Smooth muscle cell of the brain vasculature (primary cell): ENCODE measurements at regions not wholly inside any gene's neighbourhood (a gene's known extent, or its start where the extent isn't known, plus 50 kb on each side); places are given as distances from the start of the nearest gene placed in this dataset.
"Not testable (repeated sequence)": the region's sequence is repeated elsewhere in the genome, so short reads cannot be mapped to it uniquely, and the experiment has no call there.

Source experiments
- DNase-seq: peaks from one replicate; pipeline ENCODE4 v3.0.0-alpha.2; 2012; ENCODE audit warnings: low read depth, low spot score

DNA sequence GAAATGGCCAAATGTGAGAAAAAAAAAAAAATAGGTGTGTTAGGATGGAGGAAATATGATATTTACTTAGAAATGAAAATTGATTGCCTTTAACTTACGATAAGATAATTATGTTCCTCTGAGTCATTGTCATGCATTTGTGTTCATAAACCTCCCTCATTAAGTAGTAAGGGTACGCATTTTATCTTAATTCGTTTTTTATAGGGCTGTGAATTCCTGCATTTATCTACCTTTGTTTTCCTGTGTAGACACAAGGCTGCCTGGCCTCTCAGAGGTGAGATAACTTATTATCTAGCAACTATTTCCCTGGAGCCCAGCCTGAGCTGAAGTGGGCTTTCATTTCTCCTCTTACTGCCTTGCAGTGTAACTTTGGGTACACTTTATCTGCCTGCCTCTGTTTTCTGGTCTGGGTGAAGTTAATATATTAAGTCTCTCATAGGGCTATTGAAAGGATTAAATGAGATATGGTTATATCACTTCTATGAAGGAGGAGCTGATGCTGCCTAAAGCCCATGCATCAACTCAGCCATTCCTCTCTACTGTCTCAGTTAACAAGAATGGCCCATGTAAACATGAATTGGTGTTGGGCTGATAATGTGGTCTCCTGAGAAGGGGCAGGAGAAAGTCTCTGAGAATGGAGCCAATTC, 103.8 kb upstream of the KLF4 start:
- DNase-seq = no peak

DNA sequence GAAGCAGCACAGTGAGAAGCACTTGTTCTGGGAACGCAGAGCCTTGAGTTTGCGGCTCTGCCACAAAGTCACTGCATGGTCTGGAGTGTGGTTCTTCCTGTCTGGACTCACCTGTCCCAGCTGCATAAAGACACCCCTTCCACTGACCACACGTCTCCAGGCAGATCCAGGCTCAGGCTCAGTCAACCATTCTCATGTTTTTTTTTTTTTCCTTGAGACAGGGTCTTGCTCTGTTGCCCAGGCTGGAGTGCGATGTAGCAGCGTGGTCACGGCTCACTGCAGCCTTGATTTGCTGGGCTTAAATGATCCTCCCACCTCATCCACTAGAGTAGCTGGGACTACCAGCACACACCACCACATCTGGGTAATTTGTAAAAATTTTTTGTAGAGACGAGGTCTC, 102.9 kb upstream of the KLF4 start:
- no peak for DNase-seq

DNA sequence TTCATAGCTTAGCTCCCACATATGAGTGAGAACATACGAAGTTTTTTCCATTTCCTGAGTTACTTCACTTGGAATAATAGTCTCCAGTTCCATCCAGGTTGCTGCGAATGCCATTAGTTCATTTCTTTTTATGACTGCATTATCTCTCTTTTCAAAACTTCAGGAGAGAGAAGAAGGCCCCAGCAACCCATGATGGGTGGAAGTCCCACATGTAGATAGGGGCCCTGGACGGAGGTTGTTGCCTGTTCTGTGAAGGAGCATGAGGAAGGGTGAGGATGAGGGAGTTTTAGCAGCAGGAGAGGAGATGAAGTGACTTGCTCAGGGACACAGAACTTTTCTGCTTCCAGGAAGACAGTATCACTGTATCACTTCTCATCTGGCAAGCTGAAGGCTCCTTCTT, 102.2 kb upstream of the KLF4 start:
- no peak for DNase-seq

DNA sequence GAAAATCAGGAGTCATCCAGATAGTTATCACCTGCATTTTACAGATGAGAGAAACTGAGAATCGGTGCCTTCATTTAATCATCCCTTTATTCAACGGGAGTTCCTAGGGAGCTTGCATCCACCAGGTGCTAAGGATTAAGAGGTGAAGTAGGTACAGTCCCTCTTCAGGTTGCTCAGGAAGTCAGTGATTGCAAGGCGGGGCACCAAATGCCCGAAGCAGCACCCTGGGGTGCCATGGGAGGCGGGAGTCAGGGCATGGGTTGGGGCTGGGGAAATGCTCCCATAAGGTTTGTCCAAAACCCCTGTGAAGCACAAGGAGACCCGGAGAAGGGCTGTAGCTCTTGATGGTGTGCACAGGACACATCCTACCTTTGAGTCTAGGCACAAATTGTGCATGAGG, 98.8 kb upstream of the KLF4 start:
- no peak for DNase-seq

DNA sequence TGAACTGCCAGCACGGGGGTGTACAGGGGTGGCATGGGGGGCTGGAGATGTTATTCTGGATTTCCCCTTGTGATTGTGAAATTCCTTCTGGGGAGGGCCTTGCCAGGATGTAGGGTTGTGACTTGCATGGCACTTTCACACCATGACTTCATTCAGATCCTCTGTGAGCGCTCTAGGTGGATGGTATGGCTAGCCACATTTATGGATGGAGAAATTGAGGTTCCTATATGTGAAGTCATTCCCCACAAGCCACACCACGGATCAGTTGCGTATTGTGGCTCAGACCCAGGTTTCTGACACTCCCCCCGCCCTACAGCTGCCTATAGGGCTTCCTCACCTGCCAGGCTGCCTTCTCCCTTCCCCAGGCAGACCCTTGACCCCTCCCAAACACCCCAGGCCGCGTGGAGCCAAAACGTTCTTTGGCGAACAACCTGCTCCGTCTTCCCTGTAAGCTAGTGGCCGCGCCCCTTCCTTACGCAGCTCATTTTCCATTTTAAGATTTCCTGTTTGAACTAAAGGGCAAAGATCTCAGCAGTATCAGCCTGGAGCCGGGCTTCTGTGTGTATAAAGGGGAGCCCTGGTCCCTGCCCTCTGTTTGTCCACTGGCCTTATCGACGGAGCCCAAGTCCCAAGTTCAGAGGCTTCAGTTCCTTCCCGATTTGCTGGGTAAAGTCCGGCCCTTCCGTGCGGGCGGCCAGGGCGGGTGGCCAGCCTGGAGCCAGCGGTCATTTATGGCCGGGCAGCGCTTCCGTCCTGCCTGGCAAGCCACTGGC, 97.8 kb upstream of the KLF4 start:
- no peak for DNase-seq

DNA sequence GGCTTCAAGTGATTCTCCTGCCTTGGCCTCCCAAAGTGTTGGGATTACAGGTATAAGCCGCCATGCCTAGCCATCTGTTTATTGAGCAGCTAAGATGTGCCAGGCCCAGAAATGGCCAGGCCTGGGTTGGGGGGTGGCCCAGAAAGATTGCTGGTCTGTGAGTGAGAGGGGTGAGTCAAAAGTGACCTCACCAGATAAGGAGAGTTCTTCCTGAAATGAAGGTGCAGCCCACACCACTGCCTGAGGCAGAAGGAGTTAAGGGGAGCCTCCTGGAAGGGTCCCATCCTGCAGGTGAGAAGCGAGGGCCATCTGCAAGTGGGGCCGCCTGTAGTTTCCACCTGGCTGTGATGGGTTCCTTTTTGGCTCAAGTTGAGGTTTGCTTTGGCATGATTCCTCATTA, 96.9 kb upstream of the KLF4 start:
- no peak for DNase-seq

DNA sequence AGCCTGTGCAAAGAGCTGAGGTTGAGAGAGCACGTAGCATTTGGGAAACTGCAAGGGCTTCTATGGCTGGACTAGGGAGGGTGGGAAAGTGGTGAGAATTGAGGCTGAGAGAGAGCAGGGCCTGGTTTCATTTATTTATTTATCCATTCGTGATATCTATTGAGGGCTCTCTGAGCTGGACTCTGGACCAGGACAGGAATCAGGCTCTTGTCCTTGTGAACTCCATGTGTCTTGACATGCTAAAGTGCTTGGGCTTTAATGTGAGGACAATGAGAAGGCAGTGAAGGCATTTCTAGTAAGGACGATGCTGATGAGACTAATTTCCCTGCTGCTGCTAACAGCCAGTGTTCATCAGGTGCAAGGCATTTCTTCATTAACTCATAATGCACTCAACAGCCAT, 95.9 kb upstream of the KLF4 start:
- no peak for DNase-seq

DNA sequence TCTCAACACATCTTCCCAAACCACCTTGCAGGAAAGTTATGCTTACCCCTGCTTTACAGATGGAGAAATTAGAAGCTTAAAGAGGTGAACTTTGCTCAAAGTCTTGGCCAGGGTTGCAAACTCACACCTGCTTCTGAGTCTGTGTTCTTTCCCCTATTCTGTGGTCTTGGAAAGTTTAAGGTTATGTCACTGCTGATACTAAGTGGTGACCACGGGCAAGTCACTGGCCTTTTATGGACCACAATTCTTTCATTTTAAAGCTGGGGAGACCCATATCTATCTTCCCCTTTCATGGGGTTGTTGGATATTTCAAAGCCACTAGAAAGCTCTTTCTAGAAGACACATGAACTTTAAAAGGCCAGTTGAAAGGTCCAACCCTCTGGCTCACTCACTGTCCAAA, 95.4 kb upstream of the KLF4 start:
- DNase-seq = no peak

DNA sequence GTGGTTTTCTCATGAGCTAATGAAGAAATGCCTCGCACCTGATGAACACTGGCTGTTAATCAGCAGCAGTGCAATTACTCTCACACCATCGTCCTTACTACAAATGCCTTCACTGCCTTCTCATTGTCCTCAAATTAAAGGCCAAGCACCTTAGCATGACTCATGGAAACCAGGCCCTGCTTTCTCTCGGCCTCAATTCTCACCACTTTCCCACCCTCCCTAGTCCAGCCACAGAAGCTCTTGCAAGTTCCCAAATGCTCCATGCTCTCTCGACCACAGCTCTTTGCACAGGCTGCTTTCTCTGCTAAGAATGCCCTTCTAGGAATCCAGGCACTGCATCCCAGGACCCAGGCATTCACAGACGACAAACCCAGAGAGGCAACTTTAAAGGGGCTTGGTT, 94.6 kb upstream of the KLF4 start:
- DNase-seq = no peak

DNA sequence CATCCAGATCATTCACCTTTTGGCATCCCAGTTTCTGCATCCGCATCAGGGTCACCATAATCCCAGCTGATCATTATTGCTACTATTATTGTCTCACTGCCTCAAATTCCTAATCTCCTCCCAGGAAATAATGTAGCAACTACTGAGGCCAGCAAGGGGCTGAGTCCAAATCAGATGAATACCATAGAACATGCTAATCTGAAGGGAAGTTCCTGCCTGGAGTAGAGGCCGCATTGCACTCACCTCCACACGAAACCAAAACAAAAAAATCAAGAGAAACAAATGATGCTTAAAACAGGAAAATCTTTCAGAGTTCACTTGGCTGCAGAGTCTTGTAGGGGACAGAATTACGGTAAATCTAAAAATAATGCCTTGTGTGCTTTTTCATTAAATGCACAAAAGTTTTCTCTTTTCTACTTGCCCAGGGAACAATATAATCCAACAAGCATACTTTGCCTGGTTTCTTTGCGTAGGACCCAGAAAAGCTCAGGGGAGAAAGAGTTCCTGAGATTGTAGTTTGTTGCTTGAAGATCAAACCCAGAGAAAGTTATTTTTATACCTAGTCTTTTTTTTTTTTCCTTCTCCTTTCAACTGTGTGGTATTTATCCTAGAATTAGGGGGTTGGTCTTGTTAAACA, 87.7 kb upstream of the KLF4 start:
- no peak for DNase-seq

DNA sequence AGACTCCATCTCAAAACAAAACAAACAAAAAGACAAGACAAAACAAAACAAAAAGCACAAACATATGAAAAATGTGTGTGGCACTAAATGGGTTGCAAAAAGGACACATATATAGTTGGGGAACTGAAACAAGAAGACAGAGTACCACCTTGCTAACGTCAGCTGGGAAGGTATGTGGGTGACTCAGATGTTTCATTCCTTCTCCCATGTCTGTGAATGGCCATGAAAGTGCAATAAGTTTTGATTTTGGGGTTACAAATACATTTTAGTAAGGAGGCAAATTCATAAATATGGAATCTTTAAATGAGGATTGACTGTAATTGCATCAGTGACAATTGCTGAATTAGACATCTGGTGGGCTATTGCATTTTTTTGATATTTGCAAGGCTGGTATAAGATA, 81.6 kb upstream of the KLF4 start:
- DNase-seq = no peak

DNA sequence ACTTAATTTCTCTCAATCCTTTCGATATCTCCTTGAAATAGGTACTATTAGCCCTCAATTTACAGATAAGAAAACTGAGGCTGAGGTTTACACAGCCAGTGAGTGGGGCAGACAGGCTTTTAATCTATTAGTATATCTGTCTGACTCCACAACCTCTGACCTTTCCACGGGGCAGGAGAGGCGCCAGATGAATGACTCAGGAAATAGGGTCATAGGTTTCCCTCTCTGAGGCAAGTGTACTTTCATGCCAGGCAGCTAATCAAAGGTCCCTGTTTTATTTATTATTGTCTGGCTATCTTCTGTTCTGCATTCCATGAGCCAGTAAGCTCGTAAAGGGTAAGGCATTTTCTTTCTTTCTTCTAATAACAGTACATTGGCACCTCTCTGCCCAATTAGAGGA, 79.6 kb upstream of the KLF4 start:
- DNase-seq = no peak

DNA sequence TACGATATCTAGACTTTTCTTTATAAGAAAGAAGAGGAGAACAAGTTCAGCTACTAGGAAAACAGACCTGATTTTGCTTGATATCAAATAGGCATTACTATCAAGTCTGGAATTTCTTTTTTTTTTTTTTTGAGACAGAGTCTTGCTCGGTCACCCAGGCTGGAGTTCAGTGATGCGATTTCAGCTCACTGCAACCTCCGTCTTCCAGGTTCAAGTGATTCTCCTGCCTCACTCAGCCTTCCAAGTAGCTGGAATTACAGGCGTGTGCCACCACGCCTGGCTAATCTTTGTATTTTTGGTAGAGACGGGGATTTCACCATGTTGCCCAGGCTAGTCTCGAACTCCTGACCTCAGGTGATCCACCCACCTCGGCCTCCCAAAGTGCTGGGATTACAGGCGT, 78.8 kb upstream of the KLF4 start:
- DNase-seq = not testable (repeated sequence)

DNA sequence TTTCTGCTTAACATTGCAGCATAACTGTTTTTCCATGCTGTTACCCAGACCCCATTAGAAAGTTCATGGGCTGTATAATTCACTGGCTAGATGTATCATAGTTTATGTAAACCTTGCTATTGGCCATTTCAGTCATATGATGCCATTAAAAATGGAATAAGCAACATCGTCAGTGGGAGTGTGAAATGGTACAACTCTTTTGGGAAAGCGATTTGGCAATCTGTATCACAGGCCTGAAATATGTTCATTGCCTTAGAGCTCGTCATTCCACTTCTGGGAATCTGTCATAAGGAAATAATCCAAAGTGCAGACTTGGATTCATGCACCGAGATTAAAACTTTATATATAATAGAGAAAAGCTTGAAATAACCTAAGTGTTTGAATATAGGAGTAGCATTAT, 77.9 kb upstream of the KLF4 start:
- DNase-seq = no peak

DNA sequence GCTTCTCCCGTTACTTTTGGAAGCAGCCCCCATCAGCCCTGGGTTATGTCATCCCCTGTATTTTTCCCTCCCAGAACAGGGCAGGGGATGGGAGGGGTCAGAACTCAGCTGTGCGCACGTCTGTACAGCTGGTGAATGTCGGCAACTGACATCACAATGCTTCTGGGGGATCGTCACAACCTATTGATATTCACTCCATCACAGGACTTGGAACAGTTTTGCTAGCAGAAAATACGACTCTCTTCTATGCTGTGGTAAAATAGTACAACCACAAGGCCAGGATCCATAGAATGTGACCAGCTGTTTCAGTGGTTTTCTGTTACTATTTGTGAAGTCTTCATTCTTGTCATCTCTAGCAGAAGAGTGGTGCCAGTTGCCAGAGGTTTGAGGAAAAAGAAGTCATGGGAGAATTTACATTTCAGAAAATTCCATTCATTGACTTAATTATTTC, 77.1 kb upstream of the KLF4 start:
- no peak for DNase-seq

DNA sequence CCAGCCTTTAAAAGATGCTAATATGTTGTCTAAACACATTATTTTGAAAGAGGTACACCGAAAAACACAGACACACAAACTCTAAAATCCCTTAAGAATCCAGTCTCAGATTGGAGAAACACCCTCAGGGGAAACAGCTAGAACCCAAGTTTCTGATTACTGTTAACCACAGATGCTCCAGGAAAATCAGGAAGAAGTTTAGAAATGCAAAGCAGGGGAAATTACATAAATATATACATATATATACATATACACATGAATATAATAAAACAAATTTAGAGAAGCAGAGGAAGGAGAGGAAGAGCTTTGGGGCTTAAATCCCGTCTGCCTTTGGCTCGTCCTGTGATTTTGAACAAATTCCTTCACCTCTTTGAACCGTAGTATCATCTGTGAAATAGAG, 73.2 kb upstream of the KLF4 start:
- DNase-seq = no peak

DNA sequence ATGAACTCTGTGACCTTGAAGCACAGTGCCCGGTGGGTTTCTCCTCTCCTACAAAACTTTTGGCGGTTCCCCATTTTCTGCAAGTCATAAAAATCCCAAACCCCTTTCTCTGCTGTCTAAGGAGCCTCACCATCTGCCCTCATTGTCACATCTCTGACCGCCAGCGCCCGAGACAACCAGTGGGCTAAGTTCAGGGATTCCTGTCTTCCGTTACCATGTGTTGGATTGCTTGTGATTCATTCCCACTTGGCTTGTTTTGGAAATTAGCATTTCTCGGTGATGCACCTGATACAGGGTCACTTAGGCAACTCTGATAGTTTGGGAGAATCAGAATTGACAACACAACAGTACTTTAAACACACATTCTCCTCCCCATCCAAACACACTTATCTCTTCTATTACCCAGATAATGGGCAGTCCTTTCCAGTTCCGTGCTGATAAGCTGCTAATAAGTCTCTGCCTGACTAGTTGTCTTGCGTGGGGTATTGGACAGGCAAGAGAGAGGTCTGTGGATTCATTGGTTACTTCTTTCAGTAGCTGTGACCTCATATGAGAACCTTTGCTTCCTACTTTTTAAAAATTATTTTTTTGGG, 70.0 kb upstream of the KLF4 start:
- no peak for DNase-seq

DNA sequence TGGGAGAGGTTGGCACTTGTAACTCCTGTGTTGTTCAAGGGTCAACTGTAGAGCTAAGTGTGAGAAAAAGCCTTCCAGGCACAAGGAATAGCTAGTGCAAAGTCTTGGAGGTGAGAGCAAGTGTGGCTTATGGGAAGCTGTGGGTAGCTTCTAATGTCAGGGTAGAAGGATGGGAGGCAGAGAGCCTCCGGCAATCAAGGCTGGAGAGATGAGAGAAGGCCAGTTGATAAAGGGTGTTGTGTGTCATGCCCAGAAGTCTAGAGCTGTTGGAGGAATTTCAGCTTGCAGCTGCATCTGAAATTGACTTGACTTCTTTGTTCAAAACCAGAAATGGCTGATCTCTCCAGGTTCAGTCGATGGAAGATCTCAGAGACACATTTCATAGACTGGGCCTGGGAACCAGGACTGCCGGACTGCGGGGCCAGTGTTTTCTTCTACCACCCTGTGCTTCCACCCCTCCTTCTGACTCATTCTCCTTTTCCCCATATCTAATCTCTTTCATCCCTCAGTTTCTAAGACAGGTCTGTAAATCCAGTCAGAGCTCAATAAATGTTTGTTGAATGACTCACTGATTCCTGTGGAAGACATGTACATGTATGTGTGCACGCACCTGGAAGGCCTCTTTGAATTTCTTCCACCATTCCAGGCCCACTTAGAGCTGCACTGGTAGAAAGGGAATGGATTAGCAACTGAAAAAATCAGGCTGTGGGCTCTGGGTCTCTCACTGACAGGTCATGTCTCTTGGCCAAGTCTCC, 67.8 kb upstream of the KLF4 start:
- DNase-seq = no peak

DNA sequence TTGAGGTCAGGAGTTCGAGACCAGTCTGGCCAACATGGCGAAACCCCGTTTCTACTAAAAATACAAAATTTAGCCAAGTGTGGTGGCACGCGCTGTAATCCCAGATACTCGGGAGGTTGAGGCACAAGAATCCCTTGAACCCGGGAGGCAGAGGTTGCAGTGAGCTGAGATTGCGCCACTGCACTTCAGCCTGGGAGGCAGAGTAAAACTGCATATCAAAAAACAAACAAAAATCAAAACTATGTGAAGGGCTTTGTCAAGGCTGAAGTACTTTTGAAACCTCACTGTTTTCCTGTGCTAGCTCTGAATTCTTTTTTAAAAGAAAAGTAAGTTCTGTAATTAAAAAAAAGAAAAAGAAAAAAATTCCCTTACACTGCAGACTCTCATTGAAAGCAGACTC, 65.1 kb upstream of the KLF4 start:
- no peak for DNase-seq

DNA sequence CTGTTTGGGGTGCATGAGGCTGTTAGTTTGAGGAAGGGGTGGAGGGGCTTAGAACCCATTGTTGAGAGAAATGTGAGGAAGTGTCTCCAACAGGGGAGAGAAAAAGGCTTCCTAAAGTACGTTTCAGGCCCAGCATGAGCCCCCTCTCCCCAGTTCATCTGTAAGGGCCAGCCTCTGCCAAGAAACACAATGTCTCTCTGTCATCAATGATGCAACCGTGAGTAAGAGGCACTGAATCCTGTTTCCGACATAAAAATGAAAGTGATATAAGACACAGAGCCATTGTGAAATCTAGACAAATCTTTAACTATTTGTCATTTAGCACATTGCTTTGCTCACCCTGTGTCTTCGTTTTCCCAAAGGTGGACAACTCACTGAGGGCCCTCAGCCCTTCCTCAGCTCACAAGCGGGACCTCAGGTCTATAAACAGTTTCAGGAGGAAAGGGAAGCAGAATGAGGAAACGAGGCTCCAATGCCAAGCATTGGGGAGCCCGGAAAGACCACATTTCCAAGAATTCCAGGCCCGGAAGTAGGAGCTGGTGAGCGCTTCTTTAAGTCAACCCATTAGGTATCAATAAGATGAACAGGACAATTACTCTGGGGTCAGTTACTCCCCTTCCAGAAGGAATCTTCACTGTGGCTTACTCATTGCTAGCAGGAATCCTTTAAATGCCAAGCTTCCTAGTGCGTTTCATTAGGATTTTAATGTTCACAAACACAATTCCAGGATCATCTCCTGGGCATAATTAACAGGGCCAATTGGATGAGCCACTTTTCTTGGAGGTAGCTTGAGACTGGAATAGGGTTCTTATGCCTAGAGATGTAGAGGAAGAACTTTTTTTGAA, 59.0 kb upstream of the KLF4 start:
- DNase-seq = peak; percentile 66

DNA sequence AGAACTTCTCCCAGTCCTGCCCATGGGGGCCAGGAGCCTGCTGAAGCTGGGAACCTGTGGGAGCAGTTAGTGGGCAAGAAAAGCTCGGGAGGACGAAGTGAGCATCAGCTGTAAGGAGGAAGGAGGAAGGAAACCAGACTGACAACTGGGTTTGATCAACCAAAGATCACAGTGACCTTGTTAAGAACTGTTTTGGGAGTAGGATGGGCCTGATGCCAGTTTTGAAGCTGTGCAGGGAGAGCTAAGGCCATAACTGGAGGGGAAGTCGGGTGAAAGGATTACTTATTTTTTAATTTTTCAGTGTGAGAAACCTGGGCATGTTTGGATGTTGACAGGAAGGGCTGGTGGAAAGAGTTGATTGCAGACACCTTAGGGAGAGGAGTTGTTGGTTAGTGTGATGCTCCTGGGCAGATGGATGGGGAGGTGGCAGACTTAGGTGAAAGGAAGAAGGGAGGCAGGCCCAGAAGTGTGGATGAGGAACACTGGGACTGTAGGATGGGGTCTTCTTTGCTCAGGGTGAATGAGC, 58.3 kb upstream of the KLF4 start:
- no peak for DNase-seq
